ENCODE measurements at regions not wholly inside any gene's neighbourhood (a gene's known extent, or its start where the extent isn't known, plus 50 kb on each side); places are given as distances from the start of the nearest gene placed in this dataset.
"Not testable (repeated sequence)": the region's sequence is repeated elsewhere in the genome, so short reads cannot be mapped to it uniquely, and the experiment has no call there.

- H3K9me3 ChIP-seq = no peaks in the 10 kb centered on the region
- DNase-seq = no peak
- H3K27me3 ChIP-seq = no peaks in the 10 kb centered on the region
- H3K4me1 ChIP-seq = no peaks in the 10 kb centered on the region
- TF ChIP-seq, protein P1, sequence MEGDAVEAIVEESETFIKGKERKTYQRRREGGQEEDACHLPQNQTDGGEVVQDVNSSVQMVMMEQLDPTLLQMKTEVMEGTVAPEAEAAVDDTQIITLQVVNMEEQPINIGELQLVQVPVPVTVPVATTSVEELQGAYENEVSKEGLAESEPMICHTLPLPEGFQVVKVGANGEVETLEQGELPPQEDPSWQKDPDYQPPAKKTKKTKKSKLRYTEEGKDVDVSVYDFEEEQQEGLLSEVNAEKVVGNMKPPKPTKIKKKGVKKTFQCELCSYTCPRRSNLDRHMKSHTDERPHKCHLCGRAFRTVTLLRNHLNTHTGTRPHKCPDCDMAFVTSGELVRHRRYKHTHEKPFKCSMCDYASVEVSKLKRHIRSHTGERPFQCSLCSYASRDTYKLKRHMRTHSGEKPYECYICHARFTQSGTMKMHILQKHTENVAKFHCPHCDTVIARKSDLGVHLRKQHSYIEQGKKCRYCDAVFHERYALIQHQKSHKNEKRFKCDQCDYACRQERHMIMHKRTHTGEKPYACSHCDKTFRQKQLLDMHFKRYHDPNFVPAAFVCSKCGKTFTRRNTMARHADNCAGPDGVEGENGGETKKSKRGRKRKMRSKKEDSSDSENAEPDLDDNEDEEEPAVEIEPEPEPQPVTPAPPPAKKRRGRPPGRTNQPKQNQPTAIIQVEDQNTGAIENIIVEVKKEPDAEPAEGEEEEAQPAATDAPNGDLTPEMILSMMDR (IDR thresholded peaks at IDR 0.05; ENCODE audit: low read depth, low read length) = no peak
- H3K4me3 ChIP-seq (ENCODE audit: low read depth, low read length) = no peak overlapping the region
- no peaks in the 10 kb centered on the region for H3K36me3 ChIP-seq
Observed at GRCh38 chr2:84306361-84306760, 152.7 kb downstream of the SUCLG1 start.

DNA sequence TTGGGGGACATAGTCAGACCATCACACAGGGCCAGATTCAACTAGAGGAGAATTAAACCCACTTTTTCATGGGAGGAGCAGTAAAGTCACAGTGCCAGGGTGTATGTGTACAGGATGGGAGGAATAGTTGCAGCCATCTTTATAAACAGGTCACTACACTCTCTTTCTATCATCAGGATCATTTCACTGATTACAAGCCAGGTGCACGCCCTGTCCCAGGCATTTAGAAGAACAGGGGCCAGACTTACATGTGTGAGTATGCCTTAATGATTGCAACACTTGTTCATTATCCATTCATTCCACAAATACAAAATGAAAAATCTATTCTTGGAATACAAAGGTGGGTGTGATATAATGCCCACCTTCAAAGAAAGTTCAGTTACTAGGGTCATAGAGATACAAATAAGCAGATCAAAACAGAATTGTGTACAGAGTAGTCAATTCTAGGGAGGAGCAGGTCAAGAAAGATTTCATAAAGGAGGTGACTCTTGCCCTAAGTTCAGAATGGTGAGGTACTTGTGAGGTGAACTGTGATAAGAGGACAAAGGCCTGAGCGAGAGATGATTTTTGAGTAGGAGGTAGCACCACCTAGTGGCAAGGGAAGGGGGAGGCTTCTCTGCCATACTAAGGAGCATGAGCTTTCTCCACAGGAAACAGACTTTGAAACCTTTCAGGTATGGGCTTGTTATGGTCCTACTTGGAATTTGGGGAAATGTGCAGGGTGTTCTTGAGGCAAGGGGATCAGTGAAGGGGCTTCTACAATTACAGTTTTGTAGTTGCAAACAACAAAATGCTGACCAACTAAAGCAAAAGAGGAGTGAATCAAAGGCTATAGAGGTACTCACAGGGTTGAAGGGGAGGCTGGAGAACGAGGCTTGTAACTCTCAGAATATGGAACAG is 156.3 kb downstream of the SUCLG1 start:
- no peaks in the 10 kb centered on the region for H3K27me3 ChIP-seq
- H3K4me3 ChIP-seq (ENCODE audit: low read depth, low read length) = no peak overlapping the region
- H3K4me1 ChIP-seq = no peaks in the 10 kb centered on the region
- TF ChIP-seq, protein P1 (IDR thresholded peaks at IDR 0.05; ENCODE audit: low read depth, low read length) = peak; percentile 76
- H3K36me3 ChIP-seq = no peaks in the 10 kb centered on the region
- H3K9me3 ChIP-seq = no peaks in the 10 kb centered on the region
- peak; percentile 22 for DNase-seq

GRCh38 chr2:84301717-84302116 is 157.4 kb downstream of the SUCLG1 start:
- Histone ChIP-seq H3K4me1 (no peaks in the 10 kb centered on the region), H3K9me3 (no peaks in the 10 kb centered on the region), H3K4me3 (ENCODE audit: low read depth, low read length) (no peak overlapping the region), H3K27me3 (no peaks in the 10 kb centered on the region), H3K36me3 (no peaks in the 10 kb centered on the region)
- no peak for DNase-seq
- TF ChIP-seq, protein P1 (IDR thresholded peaks at IDR 0.05; ENCODE audit: low read depth, low read length) = no peak

DNA sequence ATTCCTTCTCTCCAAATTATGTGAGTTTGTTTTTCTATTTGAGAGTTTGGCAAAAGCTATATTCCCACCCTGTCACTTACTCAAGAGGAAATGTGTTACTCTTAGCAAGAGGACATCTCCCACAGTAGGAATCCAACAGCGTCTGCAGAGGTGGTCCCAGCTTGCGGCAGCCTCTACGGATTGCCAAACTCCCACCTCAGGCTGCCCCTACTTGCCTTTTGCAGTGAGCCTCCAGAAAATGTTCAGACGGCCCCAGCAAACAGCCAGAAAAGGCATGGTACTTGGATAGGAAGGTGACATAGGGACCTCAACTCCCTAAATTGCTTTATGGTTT is 158.4 kb downstream of the SUCLG1 start:
- TF ChIP-seq, protein P1 (IDR thresholded peaks at IDR 0.05; ENCODE audit: low read depth, low read length) = no peak

DNA sequence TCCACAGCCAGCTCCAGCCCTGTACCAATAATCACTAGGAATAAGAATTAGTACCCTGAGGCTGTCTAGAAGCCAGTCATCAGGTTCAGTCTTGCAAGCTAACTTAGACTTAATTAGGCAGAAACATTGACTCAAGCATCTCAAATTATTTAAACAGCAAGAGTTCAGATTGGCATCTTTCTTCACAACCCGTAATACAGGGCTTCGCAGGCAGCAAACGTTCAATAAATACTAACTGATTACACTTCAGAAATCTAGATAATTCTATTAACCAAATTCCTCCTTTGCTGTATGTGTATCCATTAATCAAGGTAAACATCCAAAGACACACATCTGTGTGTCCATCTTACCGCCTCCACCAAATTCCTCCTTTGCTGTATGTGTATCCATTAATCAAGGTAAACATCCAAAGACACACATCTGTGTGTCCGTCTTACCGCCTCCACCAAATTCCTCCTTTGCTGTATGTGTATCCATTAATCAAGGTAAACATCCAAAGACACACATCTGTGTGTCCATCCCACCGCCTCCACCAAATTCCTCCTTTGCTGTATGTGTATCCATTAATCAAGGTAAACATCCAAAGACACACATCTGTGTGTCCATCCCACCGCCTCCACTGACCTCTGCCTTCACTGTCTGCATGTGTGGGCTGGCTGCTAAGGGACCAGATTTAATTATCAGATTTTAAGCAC is 158.9 kb downstream of the SUCLG1 start:
- not testable (repeated sequence) for H3K27me3 ChIP-seq; H3K4me3 ChIP-seq (ENCODE audit: low read depth, low read length); H3K4me1 ChIP-seq

More for the DNA sequence above, 158.4 kb downstream of the SUCLG1 start:
- Histone ChIP-seq H3K4me3 (ENCODE audit: low read depth, low read length) (no peak overlapping the region), H3K4me1 (no peaks in the 10 kb centered on the region), H3K36me3 (no peaks in the 10 kb centered on the region), H3K9me3 (no peaks in the 10 kb centered on the region), H3K27me3 (no peaks in the 10 kb centered on the region)
- DNase-seq = no peak

DNA sequence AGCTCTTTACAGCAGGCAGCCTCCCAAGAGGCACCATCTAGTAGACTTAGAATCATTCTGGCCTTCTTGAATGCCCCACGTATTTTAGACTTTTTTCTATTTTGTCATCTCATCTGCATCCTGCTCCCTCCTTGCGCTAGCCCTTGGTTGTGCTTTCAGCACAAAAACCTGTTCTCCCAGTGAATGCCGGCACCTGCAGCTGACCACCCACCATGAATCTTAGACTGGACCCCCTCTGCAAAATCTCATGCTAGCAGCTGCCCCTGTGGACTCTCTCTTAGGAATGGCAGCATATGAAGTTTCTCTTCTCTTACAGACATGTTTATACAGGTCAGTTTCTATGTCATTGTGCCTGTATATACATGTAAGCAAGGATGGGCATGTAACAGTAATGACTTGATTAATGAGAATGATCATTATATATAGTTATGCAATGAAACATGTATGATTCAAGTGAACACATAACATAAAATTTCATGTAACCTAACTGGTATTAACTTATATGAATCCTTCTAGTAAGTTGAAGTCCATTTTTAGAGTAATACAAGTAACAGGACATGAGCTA is 159.8 kb downstream of the SUCLG1 start:
- H3K27me3 ChIP-seq = no peaks in the 10 kb centered on the region
- H3K36me3 ChIP-seq = no peaks in the 10 kb centered on the region
- H3K9me3 ChIP-seq = no peaks in the 10 kb centered on the region
- no peak for DNase-seq
- no peak overlapping the region for H3K4me3 ChIP-seq (ENCODE audit: low read depth, low read length)
- TF ChIP-seq, protein P1 (IDR thresholded peaks at IDR 0.05; ENCODE audit: low read depth, low read length) = no peak
- no peaks in the 10 kb centered on the region for H3K4me1 ChIP-seq

More for the DNA sequence above, 158.9 kb downstream of the SUCLG1 start:
- not testable (repeated sequence) for DNase-seq, H3K9me3 ChIP-seq, H3K36me3 ChIP-seq
